CD4-positive, alpha-beta T cell treated with Interleukin-6 for 4 hours (primary cell): ENCODE measurements at regions not wholly inside any gene's neighbourhood (a gene's known extent, or its start where the extent isn't known, plus 50 kb on each side); places are given as distances from the start of the nearest gene placed in this dataset.

Experiments
- DNase-seq: peaks from one replicate; pipeline ENCODE4 v3.0.0-alpha.2; 2020; ENCODE audit warnings: mixed read lengths

DNA sequence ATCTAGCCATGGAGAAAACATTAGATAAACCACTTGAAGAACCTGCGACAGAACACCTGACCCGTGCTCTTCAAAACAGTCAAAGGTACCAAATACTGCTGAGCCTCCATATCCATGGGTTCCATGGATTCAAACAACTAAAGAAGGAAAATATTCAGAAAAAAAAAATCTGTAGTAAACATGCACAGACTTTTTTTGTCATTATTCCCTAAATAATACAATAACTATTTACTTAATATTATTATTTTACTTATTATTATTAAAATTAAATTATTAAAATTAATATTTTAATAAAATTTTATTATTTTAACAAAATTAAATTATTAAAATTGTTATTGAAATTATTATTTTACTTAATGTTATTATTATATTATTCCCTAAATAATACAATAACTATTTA is 101.0 kb upstream of the PDE1C start:
- no peak for DNase-seq

DNA sequence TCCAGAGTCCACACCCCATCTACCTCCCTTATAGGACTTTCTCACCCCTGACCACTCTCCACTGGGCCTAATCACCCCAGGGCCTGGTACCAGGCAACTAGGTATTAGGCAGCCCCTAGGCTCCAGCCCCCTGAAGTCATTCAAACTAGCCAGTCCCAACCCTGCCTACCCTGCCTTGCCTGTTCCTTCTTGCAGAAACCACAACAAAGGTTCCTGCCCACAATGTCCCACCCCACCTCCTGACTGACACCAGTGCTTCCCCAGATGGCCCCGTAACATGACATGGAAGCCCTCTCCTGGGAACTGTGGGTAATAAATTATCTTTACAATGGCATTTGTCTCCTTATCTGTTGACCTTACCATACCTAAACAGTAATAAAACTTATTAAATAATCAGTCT is 100.6 kb upstream of the PDE1C start:
- no peak for DNase-seq

DNA sequence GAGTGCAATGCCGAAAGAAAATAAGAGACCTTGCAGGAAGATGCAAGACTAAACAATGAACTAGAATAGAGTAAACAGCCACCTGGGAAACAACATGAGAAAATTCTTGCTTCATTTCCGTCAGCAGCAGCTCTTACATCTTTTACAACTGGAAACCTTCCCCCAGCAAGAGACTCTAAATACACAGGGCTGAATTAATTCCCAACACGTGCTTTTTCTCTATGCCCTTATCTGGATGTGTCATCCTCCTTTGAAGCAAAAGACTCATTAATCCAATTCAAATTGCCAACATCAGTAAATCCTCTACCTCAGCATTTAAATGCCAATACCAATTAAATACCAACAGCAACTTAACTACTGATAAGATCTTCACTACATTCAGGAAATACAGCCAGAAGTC is 99.0 kb upstream of the PDE1C start:
- DNase-seq: no peak

DNA sequence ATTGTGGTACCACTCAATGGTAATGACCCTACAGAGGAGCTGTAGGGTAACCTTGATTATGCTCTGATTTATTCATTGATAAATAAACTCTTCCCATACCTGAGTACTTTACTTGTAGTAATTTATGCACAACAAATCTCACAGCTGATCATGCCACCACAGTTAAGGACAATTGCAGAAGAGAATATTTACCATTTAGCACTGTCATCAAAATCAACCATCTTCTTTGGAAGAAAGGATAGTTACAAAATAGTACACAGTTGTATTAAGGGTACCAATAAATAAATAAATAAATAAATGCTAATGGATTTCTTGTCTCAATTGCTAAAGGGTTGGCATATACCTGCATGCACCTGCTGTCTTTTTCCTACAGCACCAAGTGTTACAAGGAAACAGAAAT is 97.6 kb upstream of the PDE1C start:
- DNase-seq: no peak

DNA sequence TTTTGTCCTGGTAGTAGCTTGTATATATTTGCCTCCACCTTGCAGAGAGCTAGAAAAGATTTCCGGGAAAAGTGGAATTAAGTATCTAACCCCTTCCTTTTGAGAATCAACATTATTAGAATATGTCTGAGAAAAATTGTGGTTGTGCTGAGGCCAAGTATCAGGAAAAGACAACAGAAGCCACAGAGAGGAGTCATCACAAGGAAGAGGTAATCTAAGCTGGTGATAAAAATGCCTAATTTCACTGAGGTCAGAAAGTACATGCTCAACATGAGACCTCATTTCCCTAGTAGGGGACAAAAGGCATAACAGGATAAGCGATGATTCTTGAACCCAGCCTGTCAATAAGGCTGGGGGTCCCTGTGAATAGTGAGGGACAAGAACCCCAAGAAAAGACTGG is 97.0 kb upstream of the PDE1C start:
- DNase-seq: no peak

DNA sequence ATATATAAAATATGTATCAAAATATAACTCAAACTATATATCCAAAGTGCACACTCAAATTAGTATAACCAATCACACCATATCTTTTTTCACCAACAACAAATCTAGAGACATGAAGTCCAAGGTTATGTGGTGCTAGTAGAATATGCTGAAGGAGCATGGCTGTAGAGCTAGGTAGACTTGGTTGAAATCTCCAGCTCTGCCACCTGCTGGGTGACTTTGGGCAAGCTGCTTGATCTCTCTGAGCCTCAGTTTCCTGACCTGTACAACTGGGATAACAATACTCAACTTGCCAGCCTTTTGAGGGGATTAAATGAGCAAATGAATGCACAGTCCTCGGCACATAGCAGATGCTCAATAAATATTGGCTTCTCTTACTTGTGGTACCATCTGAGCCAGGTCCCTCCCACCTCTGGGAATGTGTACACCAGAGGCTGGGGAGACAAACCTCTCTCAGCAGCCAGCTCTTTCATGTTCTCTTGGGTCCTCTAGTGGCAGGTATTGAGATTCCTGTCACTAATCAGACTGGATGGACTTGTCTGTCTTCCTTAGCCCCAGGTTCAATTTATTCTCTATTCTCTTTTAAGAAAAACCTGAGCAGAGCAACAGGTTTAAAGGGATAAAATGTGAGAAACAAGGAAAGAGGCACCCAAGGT is 94.3 kb upstream of the PDE1C start:
- DNase-seq: no peak

DNA sequence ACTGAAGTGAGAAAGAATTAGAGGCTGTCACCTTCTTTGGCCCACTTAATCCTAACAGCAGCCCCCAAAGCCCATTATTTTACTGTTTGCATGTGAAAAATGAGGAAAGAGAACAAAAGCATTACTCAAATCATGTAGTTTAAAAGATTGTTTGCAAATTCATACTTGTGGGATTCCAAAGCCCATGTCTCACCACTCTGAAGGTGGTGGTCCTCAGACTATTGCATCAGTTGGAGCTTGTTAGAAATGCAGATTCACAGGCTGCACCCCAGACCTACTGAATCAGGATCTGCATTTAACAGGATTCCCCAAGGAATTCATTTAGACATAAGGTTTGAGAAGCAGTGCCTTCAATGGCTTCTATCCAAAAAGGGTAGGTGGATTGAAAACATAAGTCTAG is 93.7 kb upstream of the PDE1C start:
- DNase-seq: no peak

DNA sequence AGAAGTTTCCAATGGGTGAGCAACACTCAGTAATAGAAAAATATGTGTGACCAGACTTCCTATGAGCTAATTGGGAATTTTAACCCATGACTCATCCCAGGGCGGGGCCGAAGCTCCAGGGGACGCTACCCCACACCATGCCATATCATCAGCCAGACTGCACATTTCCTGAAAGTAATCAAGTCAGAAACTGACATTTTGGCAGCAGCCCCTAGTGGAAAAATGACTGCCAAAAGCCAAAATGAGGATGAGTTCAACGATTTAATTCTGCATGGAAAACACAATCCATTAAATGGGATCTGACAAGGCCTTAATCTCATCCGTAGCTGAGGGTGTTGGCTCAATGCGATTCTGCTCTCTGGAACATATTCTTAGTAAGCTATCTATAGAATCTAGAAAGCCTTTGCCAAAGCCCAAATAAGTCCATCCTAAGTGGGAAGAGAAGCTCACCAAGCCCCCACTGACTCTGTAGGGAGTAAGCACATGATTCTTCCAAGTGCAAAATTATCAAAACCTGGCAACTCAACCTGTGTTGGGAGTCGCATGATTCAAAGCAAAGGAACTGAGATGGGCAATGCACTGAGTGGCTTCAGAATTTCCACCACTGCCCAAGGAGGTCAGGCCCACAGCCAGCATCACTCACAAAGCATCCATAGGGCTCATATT is 93.1 kb upstream of the PDE1C start:
- DNase-seq: no peak

DNA sequence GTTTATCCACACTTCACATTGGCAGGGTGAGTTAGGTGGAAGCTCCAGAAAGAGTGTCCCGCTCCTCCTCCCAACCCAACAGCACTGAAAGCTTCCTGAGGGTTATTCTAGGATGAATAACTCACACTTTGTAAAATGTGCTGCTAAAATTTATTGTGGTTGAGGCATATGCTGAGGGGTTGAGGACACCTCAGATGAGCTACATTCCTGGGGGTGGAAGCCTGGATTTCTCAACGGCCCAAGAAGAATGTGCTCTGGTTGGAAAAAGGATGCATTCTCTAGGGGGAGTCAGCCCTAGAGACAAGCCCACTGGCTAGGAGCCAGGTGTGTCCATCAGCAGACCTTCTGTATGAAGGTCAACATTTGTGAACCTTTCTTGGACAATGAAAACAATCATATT is 91.5 kb upstream of the PDE1C start:
- no peak for DNase-seq

DNA sequence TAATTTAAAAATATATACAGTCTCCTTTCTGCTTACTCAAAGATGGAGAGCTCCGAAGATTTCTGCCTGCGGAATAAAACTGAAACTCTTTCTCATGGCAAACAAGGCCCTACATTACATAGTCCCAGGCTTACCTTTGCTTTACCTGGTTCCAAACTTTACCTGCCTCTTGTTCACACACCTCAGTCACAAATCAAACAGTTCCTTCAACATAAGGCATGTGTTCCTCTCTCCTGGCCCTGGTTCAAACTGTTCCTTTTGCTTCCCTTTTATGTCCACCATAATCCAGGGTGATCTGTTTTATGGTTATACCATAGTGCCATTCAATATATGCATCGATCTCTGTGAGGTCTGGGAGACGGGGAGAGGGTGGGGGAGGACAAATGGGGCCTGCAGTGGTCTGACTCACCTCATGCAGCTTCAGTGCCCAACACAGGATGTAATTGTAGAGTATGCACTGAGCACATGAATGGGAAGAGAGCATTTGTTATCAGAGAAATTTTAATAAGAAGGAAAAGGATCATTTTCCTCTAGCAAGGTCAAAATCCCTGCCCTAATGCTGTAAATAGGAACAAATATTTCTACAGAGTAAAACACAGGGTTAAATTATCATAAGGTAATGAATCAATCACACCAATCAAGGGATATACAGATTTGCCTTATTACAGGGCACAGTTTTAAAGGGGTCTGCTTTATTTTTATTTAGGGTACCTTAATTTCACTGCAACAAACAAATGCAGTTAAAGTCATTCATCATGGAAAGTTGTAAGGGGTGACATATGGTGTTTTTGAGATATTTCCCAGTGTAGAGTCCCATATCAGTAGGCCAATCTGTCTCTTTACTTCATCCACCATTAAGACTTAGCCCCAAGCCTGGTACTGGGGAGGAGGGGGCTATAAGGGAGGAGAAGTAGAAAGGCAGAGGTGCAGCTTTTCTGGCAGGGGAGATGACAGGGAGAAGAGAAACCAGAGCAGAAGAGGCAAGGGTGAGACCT is 88.8 kb upstream of the PDE1C start:
- no peak for DNase-seq

DNA sequence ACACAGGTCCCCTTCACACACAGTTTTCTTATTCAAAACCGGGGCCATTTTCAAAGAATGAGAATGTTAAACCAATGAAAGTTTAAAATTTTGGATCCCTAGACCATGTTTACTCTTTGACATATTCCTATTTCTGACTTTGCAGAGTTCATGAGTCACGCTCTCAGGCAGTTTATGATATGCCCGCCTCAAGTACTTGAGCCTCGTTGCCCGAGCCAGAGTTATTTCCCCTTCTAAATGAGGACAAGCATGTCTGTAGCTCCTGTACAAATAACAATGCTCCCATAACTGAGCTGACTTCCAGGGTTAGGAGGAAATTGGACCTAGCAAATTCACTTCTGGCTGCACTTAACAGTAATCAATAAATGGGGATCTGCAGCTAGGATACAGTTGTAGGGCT is 87.9 kb upstream of the PDE1C start:
- no peak for DNase-seq

DNA sequence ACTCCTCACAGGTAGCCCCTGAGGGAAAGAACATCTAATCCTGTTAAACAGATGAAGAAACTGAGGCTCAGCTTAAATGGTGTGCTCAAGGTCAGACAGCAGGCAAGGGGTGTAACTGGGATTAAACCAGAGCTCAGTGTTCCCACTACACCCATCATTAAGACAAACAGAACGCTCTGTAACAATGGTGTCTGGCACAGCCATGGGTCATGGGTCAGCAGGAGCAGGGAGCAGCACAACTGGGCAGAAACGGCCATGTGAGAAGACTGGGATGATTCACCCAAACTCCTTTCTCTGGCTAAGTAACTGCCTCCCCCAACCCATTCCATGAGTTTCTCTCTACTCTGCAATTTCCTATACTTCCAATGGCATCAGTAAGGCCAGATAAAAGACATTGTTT is 85.5 kb upstream of the PDE1C start:
- DNase-seq: no peak

DNA sequence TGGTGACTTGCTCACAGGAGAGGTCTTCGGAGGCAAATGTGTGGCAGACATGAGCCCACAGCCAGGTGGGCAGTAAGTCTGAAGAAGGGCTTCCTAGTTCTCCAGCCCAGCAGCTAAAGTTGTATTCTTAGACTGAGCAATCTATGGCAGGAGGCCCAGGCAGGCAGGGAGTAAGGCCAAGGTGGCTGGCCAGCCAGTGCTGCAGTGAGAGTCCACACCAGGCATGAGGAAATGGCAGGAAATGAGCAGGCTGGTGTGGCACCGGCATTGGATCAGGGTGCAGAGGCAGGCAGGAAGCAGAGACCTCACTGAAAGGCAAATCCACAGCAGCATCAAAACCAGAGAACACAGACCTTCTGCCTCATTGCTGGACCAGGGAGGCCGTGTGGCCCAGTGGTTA is 84.6 kb upstream of the PDE1C start:
- no peak for DNase-seq

DNA sequence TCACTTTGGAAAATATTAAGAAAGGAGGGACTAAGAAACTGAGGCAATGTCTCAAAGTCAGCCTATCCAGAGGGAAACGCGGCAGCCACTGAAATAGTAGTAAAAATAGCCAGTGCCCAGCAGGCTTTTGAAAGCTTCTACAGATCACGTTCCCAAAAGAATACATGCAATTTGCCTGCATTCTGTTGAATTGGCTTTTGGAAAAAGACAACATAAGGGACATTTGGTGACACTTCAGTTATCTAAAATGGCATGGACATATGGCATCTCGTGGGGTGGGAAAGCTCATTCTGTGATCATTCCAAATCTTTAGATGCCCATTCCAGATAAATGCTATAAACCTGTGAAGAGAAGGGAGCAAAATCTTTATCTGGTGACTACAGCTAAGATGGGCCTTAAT is 82.8 kb upstream of the PDE1C start:
- DNase-seq: no peak

DNA sequence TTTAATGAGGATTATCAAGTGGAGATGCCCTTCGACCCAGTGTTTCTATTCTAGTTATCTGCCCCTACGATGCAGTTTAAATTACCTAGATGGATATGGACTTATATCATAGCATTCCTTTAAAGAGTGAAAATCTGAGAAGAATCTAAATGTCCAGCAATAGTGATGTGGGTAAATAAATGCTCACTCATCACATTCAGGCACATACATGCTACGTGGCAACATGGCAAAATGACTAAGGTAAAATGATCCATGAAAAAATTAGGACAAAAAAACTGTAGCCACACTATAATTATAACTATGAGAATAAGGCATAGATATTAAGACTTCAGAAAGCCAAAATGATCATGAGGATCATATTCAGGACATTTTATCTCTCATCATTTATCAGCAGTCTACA is 82.4 kb upstream of the PDE1C start:
- DNase-seq: no peak

DNA sequence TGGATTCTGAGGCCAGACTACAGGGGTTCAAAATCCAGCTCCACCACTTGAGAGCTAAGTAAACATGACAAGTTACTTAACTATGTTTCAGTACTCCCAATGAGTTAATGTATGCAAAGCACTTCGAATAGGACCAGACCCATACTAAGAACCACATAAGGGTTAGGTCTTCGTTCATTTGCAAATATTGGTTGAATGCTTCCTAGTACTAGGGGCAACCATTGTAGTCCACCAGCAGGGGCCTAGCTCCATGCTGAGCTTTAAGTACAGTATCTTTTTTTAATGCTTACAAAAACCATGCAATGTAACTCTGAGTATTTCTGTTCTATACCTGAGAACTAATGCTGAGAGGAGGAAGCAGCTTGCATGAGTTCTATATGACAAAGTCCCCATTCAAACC is 80.4 kb upstream of the PDE1C start:
- no peak for DNase-seq

DNA sequence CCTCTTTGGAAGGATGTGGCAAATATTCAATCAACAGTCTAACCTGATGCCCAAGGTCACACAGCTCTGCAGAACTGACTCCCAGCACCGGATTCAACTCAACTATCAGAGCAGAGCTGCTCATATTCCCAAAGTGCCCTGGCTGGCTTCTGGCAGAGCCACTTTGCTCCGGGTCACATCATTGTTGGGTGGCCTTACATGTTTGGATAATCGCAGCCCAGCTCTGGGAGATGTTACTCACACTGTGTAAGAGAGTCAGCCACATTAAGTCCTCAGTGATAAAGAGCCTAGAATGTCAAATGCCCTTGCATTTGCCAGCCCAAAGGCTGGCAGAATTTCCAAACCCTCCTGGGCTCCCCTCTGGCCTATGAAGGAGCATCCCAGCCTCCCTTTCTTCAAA is 79.8 kb upstream of the PDE1C start:
- DNase-seq: no peak

DNA sequence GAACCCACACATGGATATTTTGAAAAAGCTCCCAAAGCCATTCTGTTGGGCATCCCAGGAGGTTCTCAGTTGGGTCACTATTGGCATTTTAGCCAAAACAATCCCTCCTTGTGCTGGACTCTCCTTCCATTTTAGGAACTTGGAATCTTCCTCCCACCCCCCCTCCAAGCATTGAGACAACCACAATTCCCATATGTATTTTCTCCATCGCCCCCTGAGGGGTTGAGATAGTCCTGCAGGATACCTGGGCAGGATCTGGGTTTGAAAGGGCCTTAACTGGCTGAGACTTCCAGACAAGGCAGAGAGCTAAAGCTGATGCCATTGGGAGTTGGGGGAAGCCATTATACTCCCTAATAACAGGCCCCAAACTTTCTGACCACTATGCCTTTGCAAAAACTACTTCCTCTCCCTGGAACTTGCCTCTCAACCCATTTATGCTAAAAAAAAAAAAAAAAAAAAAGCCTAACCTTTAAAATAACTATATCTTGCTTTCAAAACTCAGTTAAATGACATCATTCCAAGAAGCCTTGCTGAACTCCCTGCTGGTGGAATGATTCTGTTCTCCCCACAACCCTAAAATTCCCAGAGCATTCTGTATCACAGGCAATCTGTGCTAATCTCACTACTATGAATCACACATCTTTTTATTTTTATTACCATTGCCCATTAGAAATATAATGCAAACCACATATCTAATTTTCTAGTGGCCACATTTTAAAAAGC is 77.5 kb upstream of the PDE1C start:
- no peak for DNase-seq

DNA sequence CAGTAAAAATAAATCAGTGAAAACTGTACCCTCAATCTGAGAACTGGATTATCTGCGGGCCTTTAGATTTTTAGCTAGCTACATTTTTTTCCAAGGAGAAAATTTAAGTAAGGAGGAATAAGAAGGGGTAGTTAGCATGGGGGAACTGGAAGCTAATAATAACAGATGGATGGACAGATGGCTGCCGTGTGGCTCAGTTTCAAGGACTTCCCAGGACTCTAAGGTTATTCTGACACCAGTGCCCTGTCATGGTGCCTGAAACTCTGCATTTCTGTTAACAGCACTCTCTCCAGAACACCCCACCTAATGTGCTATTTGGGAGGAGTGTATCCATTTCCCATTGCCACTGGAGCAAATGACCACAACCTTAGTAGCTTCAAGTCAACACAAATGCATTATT is 75.7 kb upstream of the PDE1C start:
- no peak for DNase-seq

DNA sequence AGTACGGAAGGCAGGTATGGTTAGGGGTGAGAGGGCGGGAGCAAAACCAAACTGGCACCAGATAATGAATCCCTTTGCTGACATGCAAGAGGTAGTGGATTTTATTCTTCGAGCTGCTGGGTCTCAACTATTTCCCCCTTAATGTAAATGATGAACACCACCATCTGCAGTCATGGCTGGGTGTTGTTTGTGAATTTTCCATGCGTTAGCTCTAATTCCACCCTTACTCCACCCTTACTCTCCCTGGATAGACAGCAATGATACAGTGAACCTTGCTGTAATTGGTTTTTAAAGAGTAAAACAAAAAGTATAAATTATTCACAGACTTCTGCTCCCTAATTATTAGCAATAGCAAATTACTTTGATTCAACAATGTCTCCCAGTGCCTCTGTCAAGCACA is 74.5 kb upstream of the PDE1C start:
- DNase-seq: no peak

DNA sequence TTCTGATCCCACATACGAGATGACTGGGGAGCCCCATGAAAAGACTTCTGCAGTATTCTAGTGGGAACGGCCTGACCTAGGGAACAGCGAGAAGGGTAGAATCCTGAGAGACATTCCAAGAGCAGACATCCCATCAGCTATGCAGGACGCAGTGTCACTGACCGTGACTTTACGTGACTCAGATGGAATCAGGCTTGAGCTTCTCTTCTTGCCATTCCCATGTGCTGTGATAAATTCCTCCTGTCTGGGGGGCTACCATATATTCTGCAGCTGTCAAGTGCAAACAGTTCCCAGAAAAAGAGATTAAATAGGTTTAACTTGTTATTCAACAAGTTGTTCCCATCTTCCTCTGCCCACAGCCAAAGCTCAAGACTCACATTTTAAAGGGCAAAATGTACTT is 73.1 kb upstream of the PDE1C start:
- no peak for DNase-seq

DNA sequence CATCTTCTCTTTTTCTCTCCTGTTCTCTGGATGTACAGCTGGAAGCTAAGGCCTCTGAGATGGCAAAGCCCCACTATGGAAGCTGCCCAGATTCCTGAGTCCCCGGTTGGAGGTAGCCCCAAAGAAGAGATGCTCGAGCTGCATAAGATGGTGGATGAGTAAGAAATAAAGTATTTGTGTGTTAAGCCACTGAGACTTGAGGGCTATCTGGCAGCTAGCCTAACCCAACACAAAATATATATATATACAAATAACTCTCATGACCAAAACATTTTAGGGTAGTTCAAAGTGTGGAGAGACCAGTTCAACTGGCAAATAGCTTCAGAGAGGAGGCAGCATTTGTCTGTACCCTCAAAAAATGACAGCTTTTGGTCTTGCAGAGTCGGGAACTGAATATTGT is 72.4 kb upstream of the PDE1C start:
- no peak for DNase-seq

DNA sequence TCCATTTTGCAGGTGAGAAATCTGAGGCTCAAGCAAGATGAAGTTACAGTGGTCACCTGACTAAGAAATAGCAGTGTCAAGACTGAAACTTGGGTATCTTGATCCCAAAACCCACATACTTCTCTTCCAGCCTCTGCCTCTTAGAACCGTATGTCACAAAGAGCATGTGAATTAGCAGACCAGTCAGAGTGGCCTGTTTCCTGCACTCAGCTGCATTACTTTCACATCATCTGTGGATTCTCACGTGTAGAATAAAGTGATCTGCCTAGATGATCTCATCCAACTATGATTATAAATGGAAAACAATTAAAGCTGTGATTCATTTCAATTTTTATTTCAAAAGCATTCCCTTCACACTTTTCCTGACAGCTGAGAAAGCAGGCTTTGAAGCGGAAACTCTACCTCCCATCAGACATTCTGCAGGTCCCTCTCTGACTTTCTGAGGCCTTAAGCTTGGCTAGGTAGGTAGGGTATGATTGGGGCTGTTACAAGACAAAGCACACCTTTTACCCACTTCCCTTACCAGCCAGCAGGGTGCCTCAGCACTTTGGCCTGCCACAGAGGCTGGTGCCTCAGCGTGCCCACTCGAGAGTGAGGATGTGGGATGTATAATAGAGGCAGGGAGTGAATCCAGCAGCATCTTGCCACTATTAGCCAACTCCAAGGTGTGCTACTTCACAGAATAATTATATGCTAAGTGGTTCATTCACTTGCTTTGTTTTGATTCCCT is 70.2 kb upstream of the PDE1C start:
- DNase-seq: no peak
